DMS 273 (cell line): ENCODE measurements at regions not wholly inside any gene's neighbourhood (a gene's known extent, or its start where the extent isn't known, plus 50 kb on each side); places are given as distances from the start of the nearest gene placed in this dataset.
A peak's percentile ranks its signal among the peaks of the same experiment; 100 is the strongest.

Experiments used
- DNase-seq: peaks from one replicate; lab custom pipeline; 2025; ENCODE audit not compliant: unreplicated experiment; lab: John Stamatoyannopoulos, UW

- DNase-seq = no peak
These were observed 544.0 kb downstream of the CCER1 start for GRCh38 chr12:90410962-90411361.

- peak; percentile 0 for DNase-seq
These were observed 547.1 kb downstream of the CCER1 start for GRCh38 chr12:90407841-90408240.

- no peak for DNase-seq
These were observed 550.9 kb downstream of the CCER1 start for GRCh38 chr12:90404071-90404470.

GRCh38 chr12:90401185-90401584 lies 553.8 kb downstream of the CCER1 start:
- DNase-seq = no peak

GRCh38 chr12:90399357-90399756 lies 555.6 kb downstream of the CCER1 start:
- no peak for DNase-seq

GRCh38 chr12:90398285-90398836 lies 556.6 kb downstream of the CCER1 start:
- no peak for DNase-seq

- DNase-seq = no peak
These were observed 558.4 kb downstream of the CCER1 start for GRCh38 chr12:90396556-90396955.

GRCh38 chr12:90393652-90394051 lies 561.3 kb downstream of the CCER1 start:
- DNase-seq = no peak

- no peak for DNase-seq
These were observed 561.9 kb downstream of the CCER1 start for GRCh38 chr12:90393089-90393488.

- DNase-seq = no peak
These were observed 564.0 kb downstream of the CCER1 start for GRCh38 chr12:90390947-90391346.

- DNase-seq = no peak
These were observed 586.9 kb downstream of the CCER1 start for GRCh38 chr12:90368081-90368480.

GRCh38 chr12:90366286-90366685 lies 588.7 kb downstream of the CCER1 start:
- no peak for DNase-seq

- DNase-seq = no peak
These were observed 594.7 kb downstream of the CCER1 start for GRCh38 chr12:90360300-90360699.

- DNase-seq = no peak
These were observed 599.1 kb downstream of the CCER1 start for GRCh38 chr12:90355711-90356355.

- DNase-seq = no peak
These were observed 611.0 kb downstream of the CCER1 start for GRCh38 chr12:90343966-90344365.

- no peak for DNase-seq
These were observed 612.9 kb downstream of the CCER1 start for GRCh38 chr12:90342081-90342480.

GRCh38 chr12:90339837-90340236 lies 615.1 kb downstream of the CCER1 start:
- no peak for DNase-seq

GRCh38 chr12:90338365-90338764 lies 616.6 kb downstream of the CCER1 start:
- no peak for DNase-seq

GRCh38 chr12:90337018-90337417 lies 618.0 kb downstream of the CCER1 start:
- DNase-seq = no peak

- no peak for DNase-seq
These were observed 619.4 kb downstream of the CCER1 start for GRCh38 chr12:90335566-90335965.

GRCh38 chr12:90333939-90334338 lies 621.0 kb downstream of the CCER1 start:
- DNase-seq = no peak

- DNase-seq = no peak
These were observed 621.6 kb downstream of the CCER1 start for GRCh38 chr12:90333424-90333823.

GRCh38 chr12:90331821-90332220 lies 623.2 kb downstream of the CCER1 start:
- no peak for DNase-seq
